WTC11 (cell line): ENCODE measurements at regions not wholly inside any gene's neighbourhood (a gene's known extent, or its start where the extent isn't known, plus 50 kb on each side); places are given as distances from the start of the nearest gene placed in this dataset.
"Not testable (repeated sequence)": the region's sequence is repeated elsewhere in the genome, so short reads cannot be mapped to it uniquely, and the experiment has no call there.

Experiments used
- ATAC-seq: fragments of 200-7000 bp; cut with Tn5 transposase; 2 replicates; pipeline ENCODE4 v1.10.0; 2021; ENCODE audit warnings: mild to moderate bottlenecking, moderate library complexity
- CTCF ChIA-PET: fragments of 300-600 bp; sonication (Branson Sonifier 250); formaldehyde crosslinking; loops from one replicate; lab custom pipeline; 2021; ENCODE audit warnings: antibody characterized with exemption; lab: Charles Lee
- POLR2A ChIA-PET: fragments of 350-600 bp; sonication (Branson Sonifier 250); formaldehyde crosslinking; loops from one replicate; lab custom pipeline; 2021; ENCODE audit warnings: antibody characterized with exemption; lab: Charles Lee
- DNase-seq: peaks from one replicate; pipeline ENCODE4 v3.0.0; 2021; ENCODE audit warnings: low spot score
- H3K27ac Mint-ChIP-seq: 2 replicates; pipeline ENCODE4 v1.8.0; 2021; ENCODE audit warnings: mixed read lengths
- H3K27me3 Mint-ChIP-seq: 2 replicates; pipeline ENCODE4 v1.8.0; 2021; ENCODE audit warnings: low read depth, mild to moderate bottlenecking, moderate library complexity, mixed read lengths
- H3K36me3 Mint-ChIP-seq: 2 replicates; pipeline ENCODE4 v1.8.0; 2021; ENCODE audit warnings: mixed read lengths
- H3K4me1 Mint-ChIP-seq: 2 replicates; pipeline ENCODE4 v1.8.0; 2022; ENCODE audit warnings: mixed read lengths
- H3K4me3 Mint-ChIP-seq: 2 replicates; pipeline ENCODE4 v1.8.0; 2021; ENCODE audit warnings: mild to moderate bottlenecking, moderate library complexity, mixed read lengths
- H3K9me3 Mint-ChIP-seq: 2 replicates; pipeline ENCODE4 v1.8.0; 2021; ENCODE audit warnings: mixed read lengths
- ATF2 ChIP-seq: sonication (generic); formaldehyde crosslinking; IDR thresholded peaks from 2 replicates; pipeline ENCODE4 v1.8.1; 2022; ENCODE audit warnings: low read depth, missing genetic modification reagents, borderline replicate concordance
- FOXP1 ChIP-seq: sonication (generic); formaldehyde crosslinking; IDR thresholded peaks from 2 replicates; pipeline ENCODE4 v1.8.0; 2022; ENCODE audit warnings: missing genetic modification reagents, mild to moderate bottlenecking, moderate library complexity, borderline replicate concordance
- GTF2I ChIP-seq: fragments of 250-450 bp; sonication (Bioruptor Pico); conservative IDR thresholded peaks from 2 replicates; pipeline ENCODE4 v1.4.0; 2021; ENCODE audit warnings: mild to moderate bottlenecking
- JUN ChIP-seq: sonication (generic); formaldehyde crosslinking; IDR thresholded peaks from 2 replicates; pipeline ENCODE4 v1.8.0; 2023; ENCODE audit warnings: mild to moderate bottlenecking, missing genetic modification reagents
- KAT7 ChIP-seq: sonication (generic); formaldehyde crosslinking; IDR thresholded peaks from 2 replicates; pipeline ENCODE4 v1.8.1; 2023; ENCODE audit warnings: missing genetic modification reagents, mild to moderate bottlenecking, borderline replicate concordance
- MLX ChIP-seq: sonication (generic); formaldehyde crosslinking; IDR thresholded peaks from 2 replicates; pipeline ENCODE4 v1.8.1; 2023; ENCODE audit warnings: mild to moderate bottlenecking, missing genetic modification reagents, moderate library complexity
- NFYB ChIP-seq: sonication (generic); formaldehyde crosslinking; conservative IDR thresholded peaks from 2 replicates; pipeline ENCODE4 v1.8.0; 2022; ENCODE audit warnings: low read depth, missing genetic modification reagents
- PRDM15 ChIP-seq: sonication (generic); formaldehyde crosslinking; IDR thresholded peaks from 2 replicates; pipeline ENCODE4 v1.8.0; 2022; ENCODE audit warnings: missing genetic modification reagents
- PRRX2 ChIP-seq: fragments of 250-450 bp; sonication (Bioruptor Pico); IDR thresholded peaks from 2 replicates; pipeline ENCODE4 v1.8.0; 2021; ENCODE audit warnings: mild to moderate bottlenecking
- RORB ChIP-seq: fragments of 250-450 bp; sonication (Bioruptor Pico); IDR thresholded peaks from 2 replicates; pipeline ENCODE4 v1.9.0; 2021; ENCODE audit warnings: mild to moderate bottlenecking
- TEAD1 ChIP-seq: sonication (generic); formaldehyde crosslinking; IDR thresholded peaks from 2 replicates; pipeline ENCODE4 v1.8.0; 2022; ENCODE audit warnings: mild to moderate bottlenecking, missing genetic modification reagents
- ZNF121 ChIP-seq: sonication (generic); formaldehyde crosslinking; IDR thresholded peaks from 2 replicates; pipeline ENCODE4 v1.8.0; 2023; ENCODE audit warnings: missing genetic modification reagents
- ZNF232 ChIP-seq: sonication (generic); formaldehyde crosslinking; IDR thresholded peaks from 2 replicates; pipeline ENCODE4 v1.8.0; 2022; ENCODE audit warnings: mild to moderate bottlenecking, missing genetic modification reagents
- ZNF281 ChIP-seq: sonication (generic); formaldehyde crosslinking; IDR thresholded peaks from 2 replicates; pipeline ENCODE4 v1.8.0; 2023; ENCODE audit warnings: mild to moderate bottlenecking, missing genetic modification reagents
- ZNF416 ChIP-seq: fragments of 250-450 bp; sonication (Bioruptor Pico); IDR thresholded peaks from 2 replicates; pipeline ENCODE4 v1.9.0; 2021; ENCODE audit warnings: mild to moderate bottlenecking, inconsistent platforms
- ZNF423 ChIP-seq: fragments of 250-450 bp; sonication (Bioruptor Pico); IDR thresholded peaks from 2 replicates; pipeline ENCODE4 v2.1.2; 2022; ENCODE audit warnings: mild to moderate bottlenecking, moderate library complexity
- ZNF512 ChIP-seq: sonication (generic); formaldehyde crosslinking; IDR thresholded peaks from 2 replicates; pipeline ENCODE4 v1.8.1; 2022; ENCODE audit warnings: missing genetic modification reagents, borderline replicate concordance
- ZNF532 ChIP-seq: fragments of 250-450 bp; sonication (Bioruptor Pico); IDR thresholded peaks from 2 replicates; pipeline ENCODE4 v1.9.0; 2021; ENCODE audit warnings: mild to moderate bottlenecking, borderline replicate concordance

- peak; percentile 82; the same call in 1 of the 2 replicates for TF ChIP-seq ZNF512 (CRISPR knock-in tag)
- H3K4me3 Mint-ChIP-seq, CTCF ChIA-PET, DNase-seq, H3K27me3 Mint-ChIP-seq, POLR2A ChIA-PET, ATAC-seq, H3K27ac Mint-ChIP-seq: not testable (repeated sequence)
- Mint-ChIP-seq H3K36me3 (peaks cover 13% of the 10 kb centered on the region), H3K4me1 (peaks cover 13% of the 10 kb centered on the region), H3K9me3 (peaks cover 25% of the 10 kb centered on the region)
Observed at GRCh38 chr10:34010228-34010627, 675.8 kb upstream of the NRP1 start.

- ChIA-PET POLR2A (interaction anchor here (0.6 to 0.8 kb wide), 2 partner anchors 9 to 73 kb away, joined by 3 to 4 read pairs; no protein-coding TSS in a partner anchor), CTCF (interaction anchor here (0.6 to 0.8 kb wide), 2 partner anchors 9 to 212 kb away, joined by 3 read pairs; no protein-coding TSS in a partner anchor)
- H3K9me3 Mint-ChIP-seq, result peaks cover 21% of the 10 kb centered on the region
- DNase-seq, result peak; percentile 50
- peak overlapping the region; percentile 94 for H3K27ac Mint-ChIP-seq
- H3K4me3 Mint-ChIP-seq, result no peak overlapping the region
- H3K4me1 Mint-ChIP-seq, result peaks cover 13% of the 10 kb centered on the region
- H3K27me3 Mint-ChIP-seq, result no peaks in the 10 kb centered on the region
- H3K36me3 Mint-ChIP-seq, result peaks cover 13% of the 10 kb centered on the region
- peak; percentile 98 for ATAC-seq
- no peak for TF ChIP-seq PRRX2
- 0 out of 2 replicates have a peak, but pooled peaks have one; percentile 20 for TF ChIP-seq NFYB (CRISPR knock-in tag)
Observed at GRCh38 chr10:34008656-34009055, 674.2 kb upstream of the NRP1 start.

GRCh38 chr10:34006471-34006870 is 672.0 kb upstream of the NRP1 start:
- Mint-ChIP-seq H3K36me3 (peaks cover 9% of the 10 kb centered on the region), H3K4me1 (peaks cover 13% of the 10 kb centered on the region), H3K9me3 (peaks cover 14% of the 10 kb centered on the region), H3K27me3 (no peaks in the 10 kb centered on the region), H3K27ac (no peak overlapping the region), H3K4me3 (no peak overlapping the region)
- no peak for ATAC-seq
- POLR2A ChIA-PET, result no interaction called here
- CTCF ChIA-PET, result no interaction called here
- no peak for DNase-seq
- TF ChIP-seq ZNF532 (CRISPR knock-in tag), result no peak
- TF ChIP-seq RORB, result no peak
- no peak for TF ChIP-seq ATF2
- TF ChIP-seq MLX (CRISPR knock-in tag), result no peak
- TF ChIP-seq ZNF416 (CRISPR knock-in tag), result no peak
- no peak for TF ChIP-seq JUN (CRISPR knock-in tag)
- TF ChIP-seq GTF2I, result no peak
- TF ChIP-seq FOXP1 (CRISPR knock-in tag), result no peak
- TF ChIP-seq ZNF232 (CRISPR knock-in tag), result no peak
- no peak for TF ChIP-seq ZNF423 (CRISPR knock-in tag)
- no peak for TF ChIP-seq PRDM15 (CRISPR knock-in tag)
- no peak for TF ChIP-seq ZNF281 (CRISPR knock-in tag)
- TF ChIP-seq KAT7 (CRISPR knock-in tag), result no peak
- no peak for TF ChIP-seq ZNF121 (CRISPR knock-in tag)
- no peak for TF ChIP-seq TEAD1 (CRISPR knock-in tag)
